Transverse colon (tissue), 4 donors: ENCODE measurements at regions not wholly inside any gene's neighbourhood (a gene's known extent, or its start where the extent isn't known, plus 50 kb on each side); places are given as distances from the start of the nearest gene placed in this dataset.

ENCODE experiments used
- DNase-seq: peaks from one replicate; pipeline ENCODE4 v3.0.0-alpha.2; 2019
- H3K27ac ChIP-seq, 4 donors: fragments of 200-600 bp; sonication (generic); 2 replicates each; pipeline ENCODE4 v1.5.1; 2016 to 2018; ENCODE audit warnings: inconsistent platforms in 4 of 4
- H3K27me3 ChIP-seq: fragments of 200-600 bp; sonication (generic); 2 replicates; pipeline ENCODE4 v1.5.1; 2017; ENCODE audit warnings: inconsistent platforms
- H3K36me3 ChIP-seq, 4 donors: fragments of 200-600 bp; sonication (generic); 2 replicates each; pipeline ENCODE4 v1.5.1; 2017 to 2019; ENCODE audit warnings: inconsistent platforms in 4 of 4
- H3K4me1 ChIP-seq, 4 donors: fragments of 200-600 bp; sonication (generic); 2 replicates each; pipeline ENCODE4 v1.5.1; 2017 to 2020; ENCODE audit warnings: inconsistent platforms in 4 of 4
- H3K4me3 ChIP-seq, 4 donors: fragments of 200-600 bp; sonication (generic); 1 replicate in 1 of 4; 2 replicates in 3 of 4; pipeline versions ENCODE4 v1.5.1 to v1.6.1; 2017 to 2019; ENCODE audit warnings: inconsistent platforms in 4 of 4
- H3K9me3 ChIP-seq, 2 donors: fragments of 200-600 bp; sonication (generic); 2 replicates each; pipeline ENCODE4 v1.5.1; 2017 to 2019; ENCODE audit warnings: inconsistent platforms in 2 of 2
- CTCF ChIP-seq, 5 experiments: fragments of 200-600 bp in 3 of 5; fragments of 450-650 bp in 2 of 5; sonication (generic) in 3 of 5; IDR thresholded peaks; 1 replicate in 2 of 5; 2 replicates in 3 of 5; pipeline ENCODE4 v1.5.1; 2016 to 2017; ENCODE audit warnings: antibody characterized with exemption in 5 of 5, inconsistent platforms in 3 of 5, mild to moderate bottlenecking in 2 of 5, moderate library complexity in 1 of 5
- EP300 ChIP-seq: sonication (generic); formaldehyde crosslinking; IDR thresholded peaks from one replicate; pipeline ENCODE4 v1.6.1; 2017; ENCODE audit warnings: antibody characterized with exemption, low read depth
- POLR2A ChIP-seq: fragments of 450-650 bp; IDR thresholded peaks from one replicate; pipeline ENCODE4 v1.6.1; 2016; ENCODE audit warnings: antibody characterized with exemption, mild to moderate bottlenecking, moderate library complexity
- POLR2AphosphoS5 ChIP-seq, 3 donors: sonication (generic); formaldehyde crosslinking; IDR thresholded peaks; one replicate each; pipeline ENCODE4 v1.6.1; 2016; ENCODE audit warnings: antibody characterized with exemption in 3 of 3
- WGBS, 2 donors: methylation state at CpG; one replicate each; pipeline ENCODE4 v1.1.5; 2018; ENCODE audit warnings: low coverage in 1 of 2; 5-methylcytosine and 5-hydroxymethylcytosine counted together
- in situ Hi-C, 4 donors: fragments of 200-750 bp; cut with MboI; loops; one replicate each; pipeline versions ENCODE4 v1.15.0 to v1.15.1; 2017; ENCODE audit warnings: low sequenced_read_pairs in 3 of 4, low pct_ligation_motif_present in 1 of 4, low pct_unique_long_range_greater_than_20kb in 1 of 4
- intact Hi-C: fragments of 100-400 bp; cut with DNase I; formaldehyde crosslinking; loops from one replicate; pipeline ENCODE4 v1.15.1; 2023; ENCODE audit warnings: low total_unique reads

- no peaks in the 10 kb centered on the region for H3K9me3 ChIP-seq
- in situ Hi-C loops = no loop called here
- TF ChIP-seq EP300 = no peak
- no peak for TF ChIP-seq POLR2AphosphoS5 (IDR thresholded peaks at IDR 0.05)
- TF ChIP-seq CTCF (IDR thresholded peaks at IDR 0.05) = no peak
- no peak for TF ChIP-seq POLR2A
- DNase-seq = no peak
- no peaks in the 10 kb centered on the region for H3K4me1 ChIP-seq
- no peaks in the 10 kb centered on the region for H3K27me3 ChIP-seq
- intact Hi-C loops = no loop called here
- H3K4me3 ChIP-seq = no peak overlapping the region
- no peaks in the 10 kb centered on the region for H3K36me3 ChIP-seq
- no peak overlapping the region for H3K27ac ChIP-seq
- 82% methylated on average over 3 of the region's 3 CpGs; no CpG with 5 or more reads in 1 of the 2 donors for WGBS, 2 donors
Measured at GRCh38 chr7:18133921-18134320, 106.3 kb upstream of the PRPS1L1 start.

GRCh38 chr7:18140943-18141342, 113.3 kb upstream of the PRPS1L1 start:
- H3K36me3 ChIP-seq = no peaks in the 10 kb centered on the region
- no peak for TF ChIP-seq POLR2A
- no peak for TF ChIP-seq CTCF (IDR thresholded peaks at IDR 0.05)
- no peak for TF ChIP-seq POLR2AphosphoS5 (IDR thresholded peaks at IDR 0.05)
- TF ChIP-seq EP300 = no peak
- in situ Hi-C loops = no loop called here
- H3K4me3 ChIP-seq = no peak overlapping the region
- H3K27ac ChIP-seq = no peak overlapping the region
- no peaks in the 10 kb centered on the region for H3K9me3 ChIP-seq
- no peak for DNase-seq
- H3K4me1 ChIP-seq = no peaks in the 10 kb centered on the region
- H3K27me3 ChIP-seq = no peaks in the 10 kb centered on the region
- intact Hi-C loops = no loop called here

GRCh38 chr7:18144166-18144565, 116.5 kb upstream of the PRPS1L1 start:
- no peak overlapping the region for H3K27ac ChIP-seq
- H3K36me3 ChIP-seq = no peaks in the 10 kb centered on the region
- TF ChIP-seq POLR2AphosphoS5 (IDR thresholded peaks at IDR 0.05) (no peak), CTCF (IDR thresholded peaks at IDR 0.05) (no peak), POLR2A (no peak), EP300 (no peak)
- in situ Hi-C loops (no loop called here), intact Hi-C loops (no loop called here)
- H3K27me3 ChIP-seq = no peaks in the 10 kb centered on the region
- no peaks in the 10 kb centered on the region for H3K9me3 ChIP-seq
- DNase-seq = no peak
- 33 to 56% methylated on average over 1 of the region's 1 CpG for WGBS, 2 donors
- no peaks in the 10 kb centered on the region for H3K4me1 ChIP-seq
- H3K4me3 ChIP-seq = no peak overlapping the region

- H3K27ac ChIP-seq = no peak overlapping the region
- H3K4me1 ChIP-seq = no peaks in the 10 kb centered on the region
- TF ChIP-seq EP300 (no peak), CTCF (IDR thresholded peaks at IDR 0.05) (no peak), POLR2AphosphoS5 (IDR thresholded peaks at IDR 0.05) (no peak)
- H3K4me3 ChIP-seq = no peak overlapping the region
- in situ Hi-C loops (no loop called here), intact Hi-C loops (no loop called here)
- no peaks in the 10 kb centered on the region for H3K27me3 ChIP-seq
- no peak for DNase-seq
- H3K36me3 ChIP-seq = no peaks in the 10 kb centered on the region
- H3K9me3 ChIP-seq = no peaks in the 10 kb centered on the region
Measured at GRCh38 chr7:18145160-18145559, 117.5 kb upstream of the PRPS1L1 start.
